HEK293 (cell line): ENCODE measurements at regions not wholly inside any gene's neighbourhood (a gene's known extent, or its start where the extent isn't known, plus 50 kb on each side); places are given as distances from the start of the nearest gene placed in this dataset.

ENCODE experiments used
- ZNF16 ChIP-seq: fragments of 450-650 bp; formaldehyde crosslinking; IDR thresholded peaks from 2 replicates; pipeline ENCODE4 v1.5.1; 2016; ENCODE audit warnings: low read depth, missing biosample characterization, missing genetic modification characterization
- ZNF610 ChIP-seq: fragments of 450-650 bp; formaldehyde crosslinking; IDR thresholded peaks from 2 replicates; pipeline ENCODE4 v1.5.1; 2016; ENCODE audit warnings: missing biosample characterization, missing genetic modification characterization, borderline replicate concordance
- TF ChIP-seq, protein P1 (sequence below): fragments of 450-650 bp; IDR thresholded peaks from 2 replicates; pipeline ENCODE4 v1.5.1; 2018; ENCODE audit warnings: missing biosample characterization, mild to moderate bottlenecking, missing genetic modification characterization
- TF ChIP-seq, protein P2 (sequence below): fragments of 450-650 bp; formaldehyde crosslinking; IDR thresholded peaks from 2 replicates; pipeline ENCODE4 v1.5.1; 2016; ENCODE audit warnings: missing biosample characterization, missing genetic modification characterization
- TF ChIP-seq, protein P3 (sequence below): fragments of 450-650 bp; formaldehyde crosslinking; IDR thresholded peaks from 2 replicates; pipeline ENCODE4 v1.5.1; 2016; ENCODE audit warnings: missing biosample characterization, missing genetic modification characterization, borderline replicate concordance
- TF ChIP-seq, protein P4 (sequence below): fragments of 450-650 bp; formaldehyde crosslinking; optimal IDR thresholded peaks from 2 replicates; pipeline ENCODE3; 2016; ENCODE audit warnings: missing biosample characterization, mild to moderate bottlenecking, missing genetic modification characterization
- TF ChIP-seq, protein P5 (sequence below): fragments of 450-650 bp; formaldehyde crosslinking; IDR thresholded peaks from 2 replicates; pipeline ENCODE4 v1.5.1; 2016; ENCODE audit warnings: missing biosample characterization, missing genetic modification characterization, borderline replicate concordance

DNA sequence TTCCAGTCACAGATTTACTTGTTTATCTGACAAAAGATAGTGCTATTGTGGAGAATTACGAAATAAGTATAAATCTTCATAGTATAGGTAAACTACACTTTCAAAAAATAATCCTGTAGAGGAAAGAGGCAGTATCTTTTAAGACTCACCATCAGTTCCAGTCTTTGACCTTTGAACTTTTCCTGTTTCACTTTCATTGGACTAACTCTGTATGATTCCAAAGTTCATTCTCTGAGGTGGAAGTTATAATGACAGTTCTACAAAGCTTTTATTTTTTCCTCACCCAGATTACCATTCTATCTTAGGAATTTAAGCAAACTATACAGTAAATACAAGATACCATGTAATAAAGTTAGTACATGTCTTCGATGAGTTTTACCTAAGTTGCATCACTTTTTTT lies 901.3 kb upstream of the SEMA6A start:
- TF ChIP-seq, protein P1, sequence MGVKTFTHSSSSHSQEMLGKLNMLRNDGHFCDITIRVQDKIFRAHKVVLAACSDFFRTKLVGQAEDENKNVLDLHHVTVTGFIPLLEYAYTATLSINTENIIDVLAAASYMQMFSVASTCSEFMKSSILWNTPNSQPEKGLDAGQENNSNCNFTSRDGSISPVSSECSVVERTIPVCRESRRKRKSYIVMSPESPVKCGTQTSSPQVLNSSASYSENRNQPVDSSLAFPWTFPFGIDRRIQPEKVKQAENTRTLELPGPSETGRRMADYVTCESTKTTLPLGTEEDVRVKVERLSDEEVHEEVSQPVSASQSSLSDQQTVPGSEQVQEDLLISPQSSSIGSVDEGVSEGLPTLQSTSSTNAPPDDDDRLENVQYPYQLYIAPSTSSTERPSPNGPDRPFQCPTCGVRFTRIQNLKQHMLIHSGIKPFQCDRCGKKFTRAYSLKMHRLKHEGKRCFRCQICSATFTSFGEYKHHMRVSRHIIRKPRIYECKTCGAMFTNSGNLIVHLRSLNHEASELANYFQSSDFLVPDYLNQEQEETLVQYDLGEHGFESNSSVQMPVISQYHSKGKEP (tag by site-specific recombination), result no peak
- TF ChIP-seq, protein P2, sequence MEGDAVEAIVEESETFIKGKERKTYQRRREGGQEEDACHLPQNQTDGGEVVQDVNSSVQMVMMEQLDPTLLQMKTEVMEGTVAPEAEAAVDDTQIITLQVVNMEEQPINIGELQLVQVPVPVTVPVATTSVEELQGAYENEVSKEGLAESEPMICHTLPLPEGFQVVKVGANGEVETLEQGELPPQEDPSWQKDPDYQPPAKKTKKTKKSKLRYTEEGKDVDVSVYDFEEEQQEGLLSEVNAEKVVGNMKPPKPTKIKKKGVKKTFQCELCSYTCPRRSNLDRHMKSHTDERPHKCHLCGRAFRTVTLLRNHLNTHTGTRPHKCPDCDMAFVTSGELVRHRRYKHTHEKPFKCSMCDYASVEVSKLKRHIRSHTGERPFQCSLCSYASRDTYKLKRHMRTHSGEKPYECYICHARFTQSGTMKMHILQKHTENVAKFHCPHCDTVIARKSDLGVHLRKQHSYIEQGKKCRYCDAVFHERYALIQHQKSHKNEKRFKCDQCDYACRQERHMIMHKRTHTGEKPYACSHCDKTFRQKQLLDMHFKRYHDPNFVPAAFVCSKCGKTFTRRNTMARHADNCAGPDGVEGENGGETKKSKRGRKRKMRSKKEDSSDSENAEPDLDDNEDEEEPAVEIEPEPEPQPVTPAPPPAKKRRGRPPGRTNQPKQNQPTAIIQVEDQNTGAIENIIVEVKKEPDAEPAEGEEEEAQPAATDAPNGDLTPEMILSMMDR (tag by site-specific recombination), result no peak
- TF ChIP-seq, protein P3, sequence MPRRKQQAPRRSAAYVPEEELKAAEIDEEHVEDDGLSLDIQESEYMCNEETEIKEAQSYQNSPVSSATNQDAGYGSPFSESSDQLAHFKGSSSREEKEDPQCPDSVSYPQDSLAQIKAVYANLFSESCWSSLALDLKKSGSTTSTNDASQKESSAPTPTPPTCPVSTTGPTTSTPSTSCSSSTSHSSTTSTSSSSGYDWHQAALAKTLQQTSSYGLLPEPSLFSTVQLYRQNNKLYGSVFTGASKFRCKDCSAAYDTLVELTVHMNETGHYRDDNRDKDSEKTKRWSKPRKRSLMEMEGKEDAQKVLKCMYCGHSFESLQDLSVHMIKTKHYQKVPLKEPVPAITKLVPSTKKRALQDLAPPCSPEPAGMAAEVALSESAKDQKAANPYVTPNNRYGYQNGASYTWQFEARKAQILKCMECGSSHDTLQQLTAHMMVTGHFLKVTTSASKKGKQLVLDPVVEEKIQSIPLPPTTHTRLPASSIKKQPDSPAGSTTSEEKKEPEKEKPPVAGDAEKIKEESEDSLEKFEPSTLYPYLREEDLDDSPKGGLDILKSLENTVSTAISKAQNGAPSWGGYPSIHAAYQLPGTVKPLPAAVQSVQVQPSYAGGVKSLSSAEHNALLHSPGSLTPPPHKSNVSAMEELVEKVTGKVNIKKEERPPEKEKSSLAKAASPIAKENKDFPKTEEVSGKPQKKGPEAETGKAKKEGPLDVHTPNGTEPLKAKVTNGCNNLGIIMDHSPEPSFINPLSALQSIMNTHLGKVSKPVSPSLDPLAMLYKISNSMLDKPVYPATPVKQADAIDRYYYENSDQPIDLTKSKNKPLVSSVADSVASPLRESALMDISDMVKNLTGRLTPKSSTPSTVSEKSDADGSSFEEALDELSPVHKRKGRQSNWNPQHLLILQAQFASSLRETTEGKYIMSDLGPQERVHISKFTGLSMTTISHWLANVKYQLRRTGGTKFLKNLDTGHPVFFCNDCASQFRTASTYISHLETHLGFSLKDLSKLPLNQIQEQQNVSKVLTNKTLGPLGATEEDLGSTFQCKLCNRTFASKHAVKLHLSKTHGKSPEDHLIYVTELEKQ (tag by site-specific recombination), result no peak
- TF ChIP-seq, protein P4, sequence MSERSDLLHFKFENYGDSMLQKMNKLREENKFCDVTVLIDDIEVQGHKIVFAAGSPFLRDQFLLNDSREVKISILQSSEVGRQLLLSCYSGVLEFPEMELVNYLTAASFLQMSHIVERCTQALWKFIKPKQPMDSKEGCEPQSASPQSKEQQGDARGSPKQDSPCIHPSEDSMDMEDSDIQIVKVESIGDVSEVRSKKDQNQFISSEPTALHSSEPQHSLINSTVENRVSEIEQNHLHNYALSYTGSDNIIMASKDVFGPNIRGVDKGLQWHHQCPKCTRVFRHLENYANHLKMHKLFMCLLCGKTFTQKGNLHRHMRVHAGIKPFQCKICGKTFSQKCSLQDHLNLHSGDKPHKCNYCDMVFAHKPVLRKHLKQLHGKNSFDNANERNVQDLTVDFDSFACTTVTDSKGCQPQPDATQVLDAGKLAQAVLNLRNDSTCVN (tag by site-specific recombination), result no peak
- no peak for TF ChIP-seq ZNF610 (tag by site-specific recombination)
- TF ChIP-seq ZNF16 (tag by site-specific recombination), result no peak
- TF ChIP-seq, protein P5, sequence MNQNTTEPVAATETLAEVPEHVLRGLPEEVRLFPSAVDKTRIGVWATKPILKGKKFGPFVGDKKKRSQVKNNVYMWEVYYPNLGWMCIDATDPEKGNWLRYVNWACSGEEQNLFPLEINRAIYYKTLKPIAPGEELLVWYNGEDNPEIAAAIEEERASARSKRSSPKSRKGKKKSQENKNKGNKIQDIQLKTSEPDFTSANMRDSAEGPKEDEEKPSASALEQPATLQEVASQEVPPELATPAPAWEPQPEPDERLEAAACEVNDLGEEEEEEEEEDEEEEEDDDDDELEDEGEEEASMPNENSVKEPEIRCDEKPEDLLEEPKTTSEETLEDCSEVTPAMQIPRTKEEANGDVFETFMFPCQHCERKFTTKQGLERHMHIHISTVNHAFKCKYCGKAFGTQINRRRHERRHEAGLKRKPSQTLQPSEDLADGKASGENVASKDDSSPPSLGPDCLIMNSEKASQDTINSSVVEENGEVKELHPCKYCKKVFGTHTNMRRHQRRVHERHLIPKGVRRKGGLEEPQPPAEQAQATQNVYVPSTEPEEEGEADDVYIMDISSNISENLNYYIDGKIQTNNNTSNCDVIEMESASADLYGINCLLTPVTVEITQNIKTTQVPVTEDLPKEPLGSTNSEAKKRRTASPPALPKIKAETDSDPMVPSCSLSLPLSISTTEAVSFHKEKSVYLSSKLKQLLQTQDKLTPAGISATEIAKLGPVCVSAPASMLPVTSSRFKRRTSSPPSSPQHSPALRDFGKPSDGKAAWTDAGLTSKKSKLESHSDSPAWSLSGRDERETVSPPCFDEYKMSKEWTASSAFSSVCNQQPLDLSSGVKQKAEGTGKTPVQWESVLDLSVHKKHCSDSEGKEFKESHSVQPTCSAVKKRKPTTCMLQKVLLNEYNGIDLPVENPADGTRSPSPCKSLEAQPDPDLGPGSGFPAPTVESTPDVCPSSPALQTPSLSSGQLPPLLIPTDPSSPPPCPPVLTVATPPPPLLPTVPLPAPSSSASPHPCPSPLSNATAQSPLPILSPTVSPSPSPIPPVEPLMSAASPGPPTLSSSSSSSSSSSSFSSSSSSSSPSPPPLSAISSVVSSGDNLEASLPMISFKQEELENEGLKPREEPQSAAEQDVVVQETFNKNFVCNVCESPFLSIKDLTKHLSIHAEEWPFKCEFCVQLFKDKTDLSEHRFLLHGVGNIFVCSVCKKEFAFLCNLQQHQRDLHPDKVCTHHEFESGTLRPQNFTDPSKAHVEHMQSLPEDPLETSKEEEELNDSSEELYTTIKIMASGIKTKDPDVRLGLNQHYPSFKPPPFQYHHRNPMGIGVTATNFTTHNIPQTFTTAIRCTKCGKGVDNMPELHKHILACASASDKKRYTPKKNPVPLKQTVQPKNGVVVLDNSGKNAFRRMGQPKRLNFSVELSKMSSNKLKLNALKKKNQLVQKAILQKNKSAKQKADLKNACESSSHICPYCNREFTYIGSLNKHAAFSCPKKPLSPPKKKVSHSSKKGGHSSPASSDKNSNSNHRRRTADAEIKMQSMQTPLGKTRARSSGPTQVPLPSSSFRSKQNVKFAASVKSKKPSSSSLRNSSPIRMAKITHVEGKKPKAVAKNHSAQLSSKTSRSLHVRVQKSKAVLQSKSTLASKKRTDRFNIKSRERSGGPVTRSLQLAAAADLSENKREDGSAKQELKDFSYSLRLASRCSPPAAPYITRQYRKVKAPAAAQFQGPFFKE (tag by site-specific recombination), result no peak
